ENCODE measurements at regions not wholly inside any gene's neighbourhood (a gene's known extent, or its start where the extent isn't known, plus 50 kb on each side); places are given as distances from the start of the nearest gene placed in this dataset.

GRCh38 chr15:53395871-53396270 is 363.6 kb downstream of the WDR72 start:
- Histone ChIP-seq H3K36me3 (ENCODE audit: control insufficient read depth, low read depth, low read length) (no peaks in the 10 kb centered on the region), H3K9ac (ENCODE audit: low read length) (no peak overlapping the region)

GRCh38 chr15:53390549-53390948 is 368.9 kb downstream of the WDR72 start:
- no peaks in the 10 kb centered on the region for H3K9me3 ChIP-seq (ENCODE audit: control insufficient read depth, low read depth, low read length)
- no peak overlapping the region for H3K9ac ChIP-seq (ENCODE audit: low read length)
- no peaks in the 10 kb centered on the region for H3K4me1 ChIP-seq (ENCODE audit: control insufficient read depth, low read depth, low read length)
- no peak overlapping the region for H3K27ac ChIP-seq (ENCODE audit: low read length)
- H3K27me3 ChIP-seq (ENCODE audit: control insufficient read depth, insufficient read depth, low read length) = no peaks in the 10 kb centered on the region
- no peak overlapping the region for H3K4me3 ChIP-seq (ENCODE audit: low read length)
- no peaks in the 10 kb centered on the region for H3K36me3 ChIP-seq (ENCODE audit: control insufficient read depth, low read depth, low read length)

More at GRCh38 chr15:53395871-53396270, 363.6 kb downstream of the WDR72 start:
- no peak overlapping the region for H3K4me3 ChIP-seq (ENCODE audit: low read length)
- no peaks in the 10 kb centered on the region for H3K27me3 ChIP-seq (ENCODE audit: control insufficient read depth, insufficient read depth, low read length)
- H3K4me1 ChIP-seq (ENCODE audit: control insufficient read depth, low read depth, low read length) = peaks cover 4% of the 10 kb centered on the region
- H3K9me3 ChIP-seq (ENCODE audit: control insufficient read depth, low read depth, low read length) = no peaks in the 10 kb centered on the region
- no peak overlapping the region for H3K27ac ChIP-seq (ENCODE audit: low read length)

- H3K9me3 ChIP-seq (ENCODE audit: control insufficient read depth, low read depth, low read length) = no peaks in the 10 kb centered on the region
- H3K4me1 ChIP-seq (ENCODE audit: control insufficient read depth, low read depth, low read length) = no peaks in the 10 kb centered on the region
- no peak overlapping the region for H3K4me3 ChIP-seq (ENCODE audit: low read length)
- no peaks in the 10 kb centered on the region for H3K36me3 ChIP-seq (ENCODE audit: control insufficient read depth, low read depth, low read length)
- H3K27ac ChIP-seq (ENCODE audit: low read length) = no peak overlapping the region
- H3K9ac ChIP-seq (ENCODE audit: low read length) = no peak overlapping the region
- H3K27me3 ChIP-seq (ENCODE audit: control insufficient read depth, insufficient read depth, low read length) = no peaks in the 10 kb centered on the region
Measured at GRCh38 chr15:53389271-53390037, 370.0 kb downstream of the WDR72 start.

GRCh38 chr15:53384417-53384816 is 375.0 kb downstream of the WDR72 start:
- H3K27ac ChIP-seq (ENCODE audit: low read length) = no peak overlapping the region
- H3K9ac ChIP-seq (ENCODE audit: low read length) = no peak overlapping the region
- no peak overlapping the region for H3K4me3 ChIP-seq (ENCODE audit: low read length)
- no peaks in the 10 kb centered on the region for H3K4me1 ChIP-seq (ENCODE audit: control insufficient read depth, low read depth, low read length)
- H3K36me3 ChIP-seq (ENCODE audit: control insufficient read depth, low read depth, low read length) = no peaks in the 10 kb centered on the region
- H3K9me3 ChIP-seq (ENCODE audit: control insufficient read depth, low read depth, low read length) = no peaks in the 10 kb centered on the region
- no peaks in the 10 kb centered on the region for H3K27me3 ChIP-seq (ENCODE audit: control insufficient read depth, insufficient read depth, low read length)

- no peaks in the 10 kb centered on the region for H3K27me3 ChIP-seq (ENCODE audit: control insufficient read depth, insufficient read depth, low read length)
- H3K4me1 ChIP-seq (ENCODE audit: control insufficient read depth, low read depth, low read length) = peaks cover 8% of the 10 kb centered on the region
- H3K4me3 ChIP-seq (ENCODE audit: low read length) = no peak overlapping the region
- H3K9me3 ChIP-seq (ENCODE audit: control insufficient read depth, low read depth, low read length) = no peaks in the 10 kb centered on the region
- no peak overlapping the region for H3K9ac ChIP-seq (ENCODE audit: low read length)
- H3K27ac ChIP-seq (ENCODE audit: low read length) = no peak overlapping the region
- H3K36me3 ChIP-seq (ENCODE audit: control insufficient read depth, low read depth, low read length) = no peaks in the 10 kb centered on the region
Measured at GRCh38 chr15:53378096-53378800, 381.2 kb downstream of the WDR72 start.

- Histone ChIP-seq H3K36me3 (ENCODE audit: control insufficient read depth, low read depth, low read length) (no peaks in the 10 kb centered on the region), H3K27me3 (ENCODE audit: control insufficient read depth, insufficient read depth, low read length) (no peaks in the 10 kb centered on the region), H3K27ac (ENCODE audit: low read length) (no peak overlapping the region), H3K4me1 (ENCODE audit: control insufficient read depth, low read depth, low read length) (no peaks in the 10 kb centered on the region), H3K4me3 (ENCODE audit: low read length) (no peak overlapping the region), H3K9ac (ENCODE audit: low read length) (no peak overlapping the region), H3K9me3 (ENCODE audit: control insufficient read depth, low read depth, low read length) (no peaks in the 10 kb centered on the region)
Measured at GRCh38 chr15:53367740-53368139, 391.7 kb downstream of the WDR72 start.

- Histone ChIP-seq H3K9me3 (ENCODE audit: control insufficient read depth, low read depth, low read length) (no peaks in the 10 kb centered on the region), H3K4me3 (ENCODE audit: low read length) (no peak overlapping the region), H3K27me3 (ENCODE audit: control insufficient read depth, insufficient read depth, low read length) (no peaks in the 10 kb centered on the region), H3K27ac (ENCODE audit: low read length) (no peak overlapping the region), H3K4me1 (ENCODE audit: control insufficient read depth, low read depth, low read length) (no peaks in the 10 kb centered on the region), H3K36me3 (ENCODE audit: control insufficient read depth, low read depth, low read length) (no peaks in the 10 kb centered on the region), H3K9ac (ENCODE audit: low read length) (no peak overlapping the region)
Measured at GRCh38 chr15:53360881-53361280, 398.6 kb downstream of the WDR72 start.

GRCh38 chr15:53359038-53359437 is 400.4 kb downstream of the WDR72 start:
- no peak overlapping the region for H3K9ac ChIP-seq (ENCODE audit: low read length)
- no peaks in the 10 kb centered on the region for H3K4me1 ChIP-seq (ENCODE audit: control insufficient read depth, low read depth, low read length)
- H3K9me3 ChIP-seq (ENCODE audit: control insufficient read depth, low read depth, low read length) = no peaks in the 10 kb centered on the region
- H3K27me3 ChIP-seq (ENCODE audit: control insufficient read depth, insufficient read depth, low read length) = no peaks in the 10 kb centered on the region
- no peak overlapping the region for H3K4me3 ChIP-seq (ENCODE audit: low read length)
- no peak overlapping the region for H3K27ac ChIP-seq (ENCODE audit: low read length)
- H3K36me3 ChIP-seq (ENCODE audit: control insufficient read depth, low read depth, low read length) = no peaks in the 10 kb centered on the region

- no peaks in the 10 kb centered on the region for H3K4me1 ChIP-seq (ENCODE audit: control insufficient read depth, low read depth, low read length)
- H3K27me3 ChIP-seq (ENCODE audit: control insufficient read depth, insufficient read depth, low read length) = no peaks in the 10 kb centered on the region
- no peaks in the 10 kb centered on the region for H3K9me3 ChIP-seq (ENCODE audit: control insufficient read depth, low read depth, low read length)
- H3K9ac ChIP-seq (ENCODE audit: low read length) = no peak overlapping the region
- no peaks in the 10 kb centered on the region for H3K36me3 ChIP-seq (ENCODE audit: control insufficient read depth, low read depth, low read length)
- no peak overlapping the region for H3K4me3 ChIP-seq (ENCODE audit: low read length)
- no peak overlapping the region for H3K27ac ChIP-seq (ENCODE audit: low read length)
Measured at GRCh38 chr15:53354874-53355273, 404.6 kb downstream of the WDR72 start.

GRCh38 chr15:53351373-53351772 is 408.1 kb downstream of the WDR72 start:
- Histone ChIP-seq H3K9ac (ENCODE audit: low read length) (no peak overlapping the region), H3K4me1 (ENCODE audit: control insufficient read depth, low read depth, low read length) (no peaks in the 10 kb centered on the region), H3K27ac (ENCODE audit: low read length) (no peak overlapping the region), H3K4me3 (ENCODE audit: low read length) (no peak overlapping the region), H3K9me3 (ENCODE audit: control insufficient read depth, low read depth, low read length) (no peaks in the 10 kb centered on the region), H3K36me3 (ENCODE audit: control insufficient read depth, low read depth, low read length) (no peaks in the 10 kb centered on the region), H3K27me3 (ENCODE audit: control insufficient read depth, insufficient read depth, low read length) (no peaks in the 10 kb centered on the region)

- Histone ChIP-seq H3K27ac (ENCODE audit: low read length) (no peak overlapping the region), H3K4me3 (ENCODE audit: low read length) (no peak overlapping the region), H3K4me1 (ENCODE audit: control insufficient read depth, low read depth, low read length) (peaks cover 8% of the 10 kb centered on the region), H3K9ac (ENCODE audit: low read length) (no peak overlapping the region), H3K36me3 (ENCODE audit: control insufficient read depth, low read depth, low read length) (no peaks in the 10 kb centered on the region), H3K9me3 (ENCODE audit: control insufficient read depth, low read depth, low read length) (no peaks in the 10 kb centered on the region), H3K27me3 (ENCODE audit: control insufficient read depth, insufficient read depth, low read length) (no peaks in the 10 kb centered on the region)
Measured at GRCh38 chr15:53346583-53346982, 412.9 kb downstream of the WDR72 start.
